GM23338 (cell line): ENCODE measurements at regions not wholly inside any gene's neighbourhood (a gene's known extent, or its start where the extent isn't known, plus 50 kb on each side); places are given as distances from the start of the nearest gene placed in this dataset.

Experiments used
- ATAC-seq: fragments of 200-7000 bp; cut with Tn5 transposase; 3 replicates; pipeline ENCODE4 v1.9.1; 2020
- DNase-seq: peaks from one replicate; pipeline ENCODE4 v3.0.0-alpha.2; 2015; ENCODE audit warnings: low spot score
- H2AFZ ChIP-seq: fragments of 200-600 bp; sonication (generic); 2 replicates; pipeline ENCODE4 v1.8.0; 2016; ENCODE audit warnings: antibody characterized with exemption, mild to moderate bottlenecking, moderate library complexity
- H3F3A ChIP-seq: fragments of 200-600 bp; sonication (generic); replicated peaks from 2 replicates; pipeline ENCODE4 v1.8.0; 2017; ENCODE audit warnings: antibody characterized with exemption, mixed run types, low read depth
- H3K27ac ChIP-seq: fragments of 200-600 bp; sonication (generic); 2 replicates; pipeline ENCODE4 v1.6.1; 2016; ENCODE audit warnings: low read depth
- H3K27me3 ChIP-seq: fragments of 200-600 bp; sonication (generic); 2 replicates; pipeline ENCODE4 v1.8.0; 2016; ENCODE audit warnings: mild to moderate bottlenecking, mixed run types, moderate library complexity; ENCODE audit not compliant: insufficient read depth
- H3K36me3 ChIP-seq: fragments of 200-600 bp; sonication (generic); 2 replicates; pipeline ENCODE4 v1.8.0; 2016; ENCODE audit warnings: mild to moderate bottlenecking; ENCODE audit not compliant: insufficient read depth
- H3K4me1 ChIP-seq: fragments of 200-600 bp; sonication (generic); 2 replicates; pipeline ENCODE4 v1.8.0; 2016; ENCODE audit warnings: mild to moderate bottlenecking, moderate library complexity; ENCODE audit not compliant: insufficient read depth
- H3K4me2 ChIP-seq: fragments of 200-600 bp; sonication (generic); 2 replicates; pipeline ENCODE4 v1.7.1; 2017; ENCODE audit warnings: mixed run types
- H3K4me3 ChIP-seq: fragments of 200-600 bp; sonication (generic); 2 replicates; pipeline ENCODE4 v1.6.1; 2016; ENCODE audit warnings: mixed run types
- H3K79me2 ChIP-seq: fragments of 200-600 bp; sonication (generic); replicated peaks from 2 replicates; pipeline ENCODE4 v1.8.0; 2017; ENCODE audit warnings: mild to moderate bottlenecking; ENCODE audit not compliant: insufficient read depth
- H3K9me2 ChIP-seq: fragments of 200-600 bp; sonication (generic); 2 replicates; pipeline ENCODE4 v1.8.0; 2017; ENCODE audit not compliant: insufficient read depth
- H4K20me1 ChIP-seq: fragments of 200-600 bp; sonication (generic); replicated peaks from 2 replicates; pipeline ENCODE4 v1.8.0; 2017; ENCODE audit warnings: mild to moderate bottlenecking; ENCODE audit not compliant: insufficient read depth
- H3K27ac Mint-ChIP-seq: 2 replicates; pipeline ENCODE4 v1.8.0; 2020; ENCODE audit warnings: inconsistent platforms, mild to moderate bottlenecking, moderate library complexity, mixed read lengths
- H3K27me3 Mint-ChIP-seq: 3 replicates; pipeline ENCODE4 v1.8.0; 2022; ENCODE audit warnings: low read depth, mild to moderate bottlenecking, moderate library complexity, mixed read lengths, inconsistent platforms; ENCODE audit not compliant: insufficient read depth, poor library complexity
- H3K36me3 Mint-ChIP-seq: 3 replicates; pipeline ENCODE4 v1.8.0; 2021; ENCODE audit warnings: low read depth, mild to moderate bottlenecking, inconsistent platforms, moderate library complexity, mixed read lengths
- H3K4me1 Mint-ChIP-seq: 3 replicates; pipeline ENCODE4 v1.8.0; 2020; ENCODE audit warnings: mild to moderate bottlenecking, inconsistent platforms, mixed read lengths
- H3K4me3 Mint-ChIP-seq: 3 replicates; pipeline ENCODE4 v1.8.0; 2021; ENCODE audit warnings: moderate library complexity, mild to moderate bottlenecking, inconsistent platforms, mixed read lengths
- H3K9me3 Mint-ChIP-seq: 3 replicates; pipeline ENCODE4 v1.8.0; 2020; ENCODE audit warnings: moderate library complexity, mild to moderate bottlenecking, inconsistent platforms, mixed read lengths
- CREB1 ChIP-seq: fragments of 250-450 bp; sonication (Bioruptor Pico); IDR thresholded peaks from 2 replicates; pipeline ENCODE4 v1.5.0; 2020; ENCODE audit warnings: low read depth, mild to moderate bottlenecking, moderate library complexity
- CTCF ChIP-seq, 2 experiments: fragments of 200-600 bp in 1 of 2; sonication (generic) in 1 of 2; conservative IDR thresholded peaks; 2 replicates each; pipeline versions ENCODE4 v1.5.1 to v1.6.1; 2016 to 2017; ENCODE audit warnings: antibody characterized with exemption in 2 of 2, low read depth in 2 of 2, mild to moderate bottlenecking in 2 of 2, moderate library complexity in 1 of 2
- EZH2 ChIP-seq: fragments of 200-600 bp; sonication (generic); IDR thresholded peaks from one replicate; pipeline ENCODE4 v1.8.0; 2017; ENCODE audit warnings: antibody characterized with exemption, mild to moderate bottlenecking, low read depth; ENCODE audit not compliant: unreplicated experiment
- EZH2phosphoT487 ChIP-seq: fragments of 200-600 bp; sonication (generic); IDR thresholded peaks from one replicate; pipeline ENCODE4 v1.8.1; 2018; ENCODE audit warnings: antibody characterized with exemption; ENCODE audit not compliant: unreplicated experiment
- JUNB ChIP-seq: IDR thresholded peaks from one replicate; pipeline ENCODE4 v1.6.1; 2016; ENCODE audit warnings: antibody characterized with exemption; ENCODE audit not compliant: unreplicated experiment
- NANOG ChIP-seq: IDR thresholded peaks from 2 replicates; pipeline ENCODE4 v1.6.1; 2016; ENCODE audit warnings: antibody characterized with exemption, borderline replicate concordance
- POLR2AphosphoS5 ChIP-seq: IDR thresholded peaks from 2 replicates; pipeline ENCODE4 v1.6.1; 2016; ENCODE audit warnings: antibody characterized with exemption, low read depth
- STAT1 ChIP-seq: IDR thresholded peaks from one replicate; pipeline ENCODE4 v1.6.1; 2016; ENCODE audit warnings: antibody characterized with exemption; ENCODE audit not compliant: unreplicated experiment
- ZNF114 ChIP-seq: fragments of 250-450 bp; sonication (Bioruptor Pico); IDR thresholded peaks from 2 replicates; pipeline ENCODE4 v1.5.0; 2020; ENCODE audit warnings: mild to moderate bottlenecking, moderate library complexity
- ZNF331 ChIP-seq: fragments of 250-450 bp; sonication (Bioruptor Pico); IDR thresholded peaks from 2 replicates; pipeline ENCODE4 v1.5.0; 2020; ENCODE audit warnings: low read depth, mild to moderate bottlenecking, moderate library complexity
- ZNF462 ChIP-seq: fragments of 250-450 bp; sonication (Bioruptor Pico); IDR thresholded peaks from 2 replicates; pipeline ENCODE4 v1.5.0; 2020; ENCODE audit warnings: mild to moderate bottlenecking, moderate library complexity
- TF ChIP-seq, protein P1 (sequence below): IDR thresholded peaks from 2 replicates; pipeline ENCODE4 v1.6.1; 2016; ENCODE audit warnings: antibody characterized with exemption
- TF ChIP-seq, protein P2 (sequence below): IDR thresholded peaks from one replicate; pipeline ENCODE4 v1.6.1; 2018; ENCODE audit warnings: antibody characterized with exemption; ENCODE audit not compliant: unreplicated experiment

- no peak for ATAC-seq
- Histone ChIP-seq H4K20me1 (no peaks in the 10 kb centered on the region), H3K4me2 (no peak overlapping the region), H3K9me2 (peaks cover 3% of the 10 kb centered on the region; the same call in 1 of the 2 replicates), H2AFZ (no peak overlapping the region), H3K36me3 (no peaks in the 10 kb centered on the region), H3K4me3 (no peak overlapping the region), H3K79me2 (no peaks in the 10 kb centered on the region), H3K4me1 (peaks cover 7% of the 10 kb centered on the region), H3K27ac (no peak overlapping the region), H3K27me3 (no peaks in the 10 kb centered on the region), H3F3A (no peaks in the 10 kb centered on the region)
- DNase-seq = no peak
- H3K36me3 Mint-ChIP-seq = peaks cover 11% of the 10 kb centered on the region; the same call in 1 of the 3 replicates
- no peak for TF ChIP-seq NANOG
- TF ChIP-seq STAT1 = no peak
- TF ChIP-seq, protein P1, sequence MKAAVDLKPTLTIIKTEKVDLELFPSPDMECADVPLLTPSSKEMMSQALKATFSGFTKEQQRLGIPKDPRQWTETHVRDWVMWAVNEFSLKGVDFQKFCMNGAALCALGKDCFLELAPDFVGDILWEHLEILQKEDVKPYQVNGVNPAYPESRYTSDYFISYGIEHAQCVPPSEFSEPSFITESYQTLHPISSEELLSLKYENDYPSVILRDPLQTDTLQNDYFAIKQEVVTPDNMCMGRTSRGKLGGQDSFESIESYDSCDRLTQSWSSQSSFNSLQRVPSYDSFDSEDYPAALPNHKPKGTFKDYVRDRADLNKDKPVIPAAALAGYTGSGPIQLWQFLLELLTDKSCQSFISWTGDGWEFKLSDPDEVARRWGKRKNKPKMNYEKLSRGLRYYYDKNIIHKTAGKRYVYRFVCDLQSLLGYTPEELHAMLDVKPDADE = no peak
- no peak for TF ChIP-seq POLR2AphosphoS5
- no peak for TF ChIP-seq JUNB
- TF ChIP-seq ZNF331 (CRISPR knock-in tag) = no peak
- TF ChIP-seq, protein P2, sequence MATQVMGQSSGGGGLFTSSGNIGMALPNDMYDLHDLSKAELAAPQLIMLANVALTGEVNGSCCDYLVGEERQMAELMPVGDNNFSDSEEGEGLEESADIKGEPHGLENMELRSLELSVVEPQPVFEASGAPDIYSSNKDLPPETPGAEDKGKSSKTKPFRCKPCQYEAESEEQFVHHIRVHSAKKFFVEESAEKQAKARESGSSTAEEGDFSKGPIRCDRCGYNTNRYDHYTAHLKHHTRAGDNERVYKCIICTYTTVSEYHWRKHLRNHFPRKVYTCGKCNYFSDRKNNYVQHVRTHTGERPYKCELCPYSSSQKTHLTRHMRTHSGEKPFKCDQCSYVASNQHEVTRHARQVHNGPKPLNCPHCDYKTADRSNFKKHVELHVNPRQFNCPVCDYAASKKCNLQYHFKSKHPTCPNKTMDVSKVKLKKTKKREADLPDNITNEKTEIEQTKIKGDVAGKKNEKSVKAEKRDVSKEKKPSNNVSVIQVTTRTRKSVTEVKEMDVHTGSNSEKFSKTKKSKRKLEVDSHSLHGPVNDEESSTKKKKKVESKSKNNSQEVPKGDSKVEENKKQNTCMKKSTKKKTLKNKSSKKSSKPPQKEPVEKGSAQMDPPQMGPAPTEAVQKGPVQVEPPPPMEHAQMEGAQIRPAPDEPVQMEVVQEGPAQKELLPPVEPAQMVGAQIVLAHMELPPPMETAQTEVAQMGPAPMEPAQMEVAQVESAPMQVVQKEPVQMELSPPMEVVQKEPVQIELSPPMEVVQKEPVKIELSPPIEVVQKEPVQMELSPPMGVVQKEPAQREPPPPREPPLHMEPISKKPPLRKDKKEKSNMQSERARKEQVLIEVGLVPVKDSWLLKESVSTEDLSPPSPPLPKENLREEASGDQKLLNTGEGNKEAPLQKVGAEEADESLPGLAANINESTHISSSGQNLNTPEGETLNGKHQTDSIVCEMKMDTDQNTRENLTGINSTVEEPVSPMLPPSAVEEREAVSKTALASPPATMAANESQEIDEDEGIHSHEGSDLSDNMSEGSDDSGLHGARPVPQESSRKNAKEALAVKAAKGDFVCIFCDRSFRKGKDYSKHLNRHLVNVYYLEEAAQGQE = no peak
- TF ChIP-seq EZH2 = no peak
- no peak for TF ChIP-seq CREB1 (CRISPR knock-in tag)
- TF ChIP-seq EZH2phosphoT487 = no peak
- TF ChIP-seq ZNF114 = no peak
- TF ChIP-seq CTCF (conservative IDR thresholded peaks at IDR 0.05; ENCODE audit: low read depth in 2 of 2) = no peak
- TF ChIP-seq ZNF462 (CRISPR knock-in tag) = no peak
- H3K27me3 Mint-ChIP-seq = peaks cover 9% of the 10 kb centered on the region
- no peak overlapping the region for H3K27ac Mint-ChIP-seq
- H3K4me1 Mint-ChIP-seq = peaks cover 7% of the 10 kb centered on the region
- H3K9me3 Mint-ChIP-seq = peaks cover 26% of the 10 kb centered on the region
- H3K4me3 Mint-ChIP-seq = no peak overlapping the region
Measured at GRCh38 chr20:48006036-48006833, 221.0 kb upstream of the SULF2 start.
